ENCODE measurements at regions not wholly inside any gene's neighbourhood (a gene's known extent, or its start where the extent isn't known, plus 50 kb on each side); places are given as distances from the start of the nearest gene placed in this dataset.

DNA sequence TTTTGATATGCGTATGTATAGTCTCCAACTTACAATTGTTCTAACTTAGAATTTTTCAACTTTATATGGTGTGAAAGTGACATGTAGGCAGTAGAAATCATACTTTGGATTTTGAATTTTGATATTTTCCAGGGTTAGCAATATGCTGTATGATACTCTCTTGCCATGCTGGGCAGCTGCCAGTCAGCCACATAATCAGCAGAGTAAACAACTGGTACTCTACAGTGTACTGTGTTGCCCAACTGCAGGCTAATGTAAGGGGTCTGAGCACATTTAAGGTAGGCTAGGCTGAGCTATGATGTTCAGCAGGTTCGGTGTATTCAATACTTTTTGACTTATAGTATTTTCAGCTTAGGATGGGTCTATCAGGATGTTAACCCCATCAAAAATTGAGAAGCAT lies 52.0 kb upstream of the RYK start:
- TF ChIP-seq, protein P1, sequence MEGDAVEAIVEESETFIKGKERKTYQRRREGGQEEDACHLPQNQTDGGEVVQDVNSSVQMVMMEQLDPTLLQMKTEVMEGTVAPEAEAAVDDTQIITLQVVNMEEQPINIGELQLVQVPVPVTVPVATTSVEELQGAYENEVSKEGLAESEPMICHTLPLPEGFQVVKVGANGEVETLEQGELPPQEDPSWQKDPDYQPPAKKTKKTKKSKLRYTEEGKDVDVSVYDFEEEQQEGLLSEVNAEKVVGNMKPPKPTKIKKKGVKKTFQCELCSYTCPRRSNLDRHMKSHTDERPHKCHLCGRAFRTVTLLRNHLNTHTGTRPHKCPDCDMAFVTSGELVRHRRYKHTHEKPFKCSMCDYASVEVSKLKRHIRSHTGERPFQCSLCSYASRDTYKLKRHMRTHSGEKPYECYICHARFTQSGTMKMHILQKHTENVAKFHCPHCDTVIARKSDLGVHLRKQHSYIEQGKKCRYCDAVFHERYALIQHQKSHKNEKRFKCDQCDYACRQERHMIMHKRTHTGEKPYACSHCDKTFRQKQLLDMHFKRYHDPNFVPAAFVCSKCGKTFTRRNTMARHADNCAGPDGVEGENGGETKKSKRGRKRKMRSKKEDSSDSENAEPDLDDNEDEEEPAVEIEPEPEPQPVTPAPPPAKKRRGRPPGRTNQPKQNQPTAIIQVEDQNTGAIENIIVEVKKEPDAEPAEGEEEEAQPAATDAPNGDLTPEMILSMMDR (IDR thresholded peaks at IDR 0.05; ENCODE audit: borderline replicate concordance, insufficient read depth, low read depth, low read length) = no peak
- no peak overlapping the region for H3K4me3 ChIP-seq (ENCODE audit: low read depth, low read length)

DNA sequence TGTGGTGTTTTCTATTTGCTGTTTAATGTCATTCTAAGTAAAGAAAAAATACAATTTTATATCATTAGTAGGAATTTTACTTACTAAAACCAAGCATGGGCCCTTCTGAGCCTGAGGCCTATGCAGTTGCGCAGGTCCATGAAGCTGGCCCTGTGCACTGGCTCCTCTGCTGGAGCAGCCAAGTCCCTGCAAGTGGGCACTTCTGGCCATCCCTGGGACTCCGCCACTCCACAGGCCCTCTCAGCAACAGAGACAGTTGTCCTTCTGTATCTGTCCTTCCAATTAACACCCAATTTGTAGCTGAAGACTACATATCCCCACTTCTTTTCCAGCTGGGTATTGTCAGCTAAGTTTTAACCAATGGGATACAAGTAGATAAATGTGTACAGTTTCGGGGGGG lies 49.9 kb upstream of the RYK start:
- H3K4me3 ChIP-seq (ENCODE audit: low read depth, low read length) = no peak overlapping the region
- TF ChIP-seq, protein P1 (IDR thresholded peaks at IDR 0.05; ENCODE audit: borderline replicate concordance, insufficient read depth, low read depth, low read length) = 0 out of 2 replicates have a peak, but pooled peaks have one; percentile 5

Measured in GM12875 (cell line).